Tibial nerve (tissue), 4 donors: ENCODE measurements at regions not wholly inside any gene's neighbourhood (a gene's known extent, or its start where the extent isn't known, plus 50 kb on each side); places are given as distances from the start of the nearest gene placed in this dataset.

Experiments
- DNase-seq, 2 donors: peaks; one replicate each; pipeline ENCODE4 v3.0.0-alpha.2; 2019; ENCODE audit warnings: low spot score in 2 of 2
- H3K27ac ChIP-seq, 4 donors: fragments of 200-600 bp; sonication (generic) in 3 of 4; one replicate each; pipeline ENCODE4 v1.5.1; 2017 to 2019; ENCODE audit warnings: mild to moderate bottlenecking in 1 of 4
- H3K27me3 ChIP-seq, 2 donors: fragments of 200-600 bp; sonication (generic) in 1 of 2; one replicate each; pipeline versions ENCODE4 v1.5.1 to v1.6.0; 2017 to 2019
- H3K36me3 ChIP-seq, 3 donors: fragments of 200-600 bp; sonication (generic); one replicate each; pipeline ENCODE4 v1.5.1; 2018 to 2019
- H3K4me1 ChIP-seq, 4 donors: fragments of 200-600 bp; sonication (generic) in 3 of 4; one replicate each; pipeline ENCODE4 v1.5.1; 2017 to 2019
- H3K4me3 ChIP-seq, 4 donors: fragments of 200-600 bp; sonication (generic) in 3 of 4; one replicate each; pipeline ENCODE4 v1.5.1; 2017 to 2019; ENCODE audit warnings: mild to moderate bottlenecking in 1 of 4, moderate library complexity in 1 of 4
- H3K9me3 ChIP-seq, 4 donors: fragments of 200-600 bp; sonication (generic) in 3 of 4; one replicate each; pipeline ENCODE4 v1.5.1; 2017 to 2019
- EP300 ChIP-seq, 2 donors: sonication (generic); formaldehyde crosslinking; IDR thresholded peaks; one replicate each; pipeline ENCODE4 v1.6.1; 2017; ENCODE audit warnings: antibody characterized with exemption in 2 of 2, mild to moderate bottlenecking in 1 of 2
- POLR2A ChIP-seq, 2 donors: fragments of 450-650 bp; IDR thresholded peaks; one replicate each; pipeline ENCODE4 v1.6.1; 2017; ENCODE audit warnings: antibody characterized with exemption in 2 of 2, mild to moderate bottlenecking in 2 of 2, moderate library complexity in 2 of 2
- WGBS, 2 donors: methylation state at CpG; one replicate each; pipeline ENCODE4 v1.1.5; 2018; 5-methylcytosine and 5-hydroxymethylcytosine counted together
- TF ChIP-seq, protein P1 (sequence below), 5 experiments: fragments of 200-600 bp in 3 of 5; fragments of 450-650 bp in 2 of 5; sonication (generic) in 3 of 5; IDR thresholded peaks; one replicate each; pipeline ENCODE4 v1.5.1; 2016 to 2019; ENCODE audit warnings: antibody characterized with exemption in 5 of 5, mild to moderate bottlenecking in 3 of 5, moderate library complexity in 2 of 5

DNA sequence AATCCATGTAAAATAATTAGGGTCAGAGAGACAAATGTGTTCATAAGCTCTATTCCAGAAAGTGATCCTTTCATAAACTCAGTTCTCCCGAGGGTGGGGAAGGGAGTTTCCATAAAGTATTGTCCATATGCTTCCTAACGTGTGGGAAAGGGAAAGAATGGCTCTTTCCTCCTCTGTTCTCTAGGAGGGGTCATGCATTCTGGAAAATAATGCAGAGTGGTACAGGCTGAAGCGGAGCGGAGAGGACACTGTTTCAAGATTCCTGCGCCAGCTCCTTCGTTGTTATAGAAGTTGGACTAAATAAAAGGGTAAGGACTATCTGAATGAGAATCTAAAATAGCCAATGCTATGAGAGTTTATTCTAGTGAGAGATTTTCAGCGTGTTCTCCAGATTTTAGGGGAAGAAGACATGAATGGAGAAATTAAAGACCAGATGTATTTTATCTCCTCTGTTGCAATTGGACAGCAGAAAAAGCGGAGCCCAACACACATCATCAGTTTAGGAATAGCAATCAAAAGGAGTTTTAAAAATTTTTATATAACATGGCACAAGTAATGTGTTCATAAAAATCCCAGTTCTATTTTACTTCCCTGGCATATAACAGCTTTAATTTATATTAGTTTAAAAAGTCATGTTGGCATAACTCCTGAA lies 166.9 kb upstream of the MPDZ start:
- peaks cover 0 to 51% (median 3%) of the 10 kb centered on the region in 4 donors for H3K4me1 ChIP-seq
- no peak for DNase-seq
- H3K36me3 ChIP-seq = no peaks in the 10 kb centered on the region
- no peak for TF ChIP-seq POLR2A (IDR thresholded peaks at IDR 0.05)
- no peak for TF ChIP-seq EP300 (IDR thresholded peaks at IDR 0.05)
- TF ChIP-seq, protein P1, sequence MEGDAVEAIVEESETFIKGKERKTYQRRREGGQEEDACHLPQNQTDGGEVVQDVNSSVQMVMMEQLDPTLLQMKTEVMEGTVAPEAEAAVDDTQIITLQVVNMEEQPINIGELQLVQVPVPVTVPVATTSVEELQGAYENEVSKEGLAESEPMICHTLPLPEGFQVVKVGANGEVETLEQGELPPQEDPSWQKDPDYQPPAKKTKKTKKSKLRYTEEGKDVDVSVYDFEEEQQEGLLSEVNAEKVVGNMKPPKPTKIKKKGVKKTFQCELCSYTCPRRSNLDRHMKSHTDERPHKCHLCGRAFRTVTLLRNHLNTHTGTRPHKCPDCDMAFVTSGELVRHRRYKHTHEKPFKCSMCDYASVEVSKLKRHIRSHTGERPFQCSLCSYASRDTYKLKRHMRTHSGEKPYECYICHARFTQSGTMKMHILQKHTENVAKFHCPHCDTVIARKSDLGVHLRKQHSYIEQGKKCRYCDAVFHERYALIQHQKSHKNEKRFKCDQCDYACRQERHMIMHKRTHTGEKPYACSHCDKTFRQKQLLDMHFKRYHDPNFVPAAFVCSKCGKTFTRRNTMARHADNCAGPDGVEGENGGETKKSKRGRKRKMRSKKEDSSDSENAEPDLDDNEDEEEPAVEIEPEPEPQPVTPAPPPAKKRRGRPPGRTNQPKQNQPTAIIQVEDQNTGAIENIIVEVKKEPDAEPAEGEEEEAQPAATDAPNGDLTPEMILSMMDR (IDR thresholded peaks at IDR 0.05) = no peak
- 75 to 85% methylated on average over 8 of the region's 8 CpGs for WGBS, 2 donors
- no peak overlapping the region for H3K4me3 ChIP-seq
- H3K9me3 ChIP-seq = no peaks in the 10 kb centered on the region
- H3K27ac ChIP-seq = peak overlapping the region in 2 of 4 donors; percentile 8 to 67
- H3K27me3 ChIP-seq = no peaks in the 10 kb centered on the region

DNA sequence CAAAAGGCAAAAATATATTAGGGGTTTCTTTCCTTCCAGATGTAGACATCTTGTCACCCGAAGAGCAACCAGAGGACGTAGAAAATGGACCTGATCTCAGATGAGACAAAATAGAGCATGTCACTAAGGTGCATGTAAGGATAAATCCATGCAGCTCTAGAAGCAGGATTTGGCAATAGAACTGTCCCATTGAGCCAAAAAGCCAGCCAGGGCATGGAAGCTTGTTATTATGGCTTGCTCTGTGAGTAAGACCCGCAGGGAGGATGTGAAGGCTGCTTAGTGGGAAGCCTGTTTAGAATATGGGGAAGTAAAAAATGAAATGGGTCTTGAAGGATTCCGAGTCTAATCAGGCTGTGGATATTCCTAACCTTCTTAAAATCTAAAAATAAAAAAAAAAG lies 165.6 kb upstream of the MPDZ start:
- no peaks in the 10 kb centered on the region for H3K27me3 ChIP-seq
- DNase-seq = no peak
- H3K9me3 ChIP-seq = no peaks in the 10 kb centered on the region
- 75 to 76% methylated on average over 4 of the region's 4 CpGs for WGBS, 2 donors
- H3K4me3 ChIP-seq = no peak overlapping the region
- H3K27ac ChIP-seq = peak overlapping the region in 3 of 4 donors; percentile 1 to 67 (median 45)
- peaks cover 0 to 42% (median 0%) of the 10 kb centered on the region in 4 donors for H3K4me1 ChIP-seq
- no peaks in the 10 kb centered on the region for H3K36me3 ChIP-seq
- TF ChIP-seq EP300 (IDR thresholded peaks at IDR 0.05) (no peak), POLR2A (IDR thresholded peaks at IDR 0.05) (no peak)
- TF ChIP-seq, protein P1 (IDR thresholded peaks at IDR 0.05) = no peak

- no peaks in the 10 kb centered on the region for H3K36me3 ChIP-seq
- H3K27ac ChIP-seq = peak overlapping the region in 2 of 4 donors; percentile 45 to 69
- no peak for DNase-seq
- peaks cover 0 to 42% (median 0%) of the 10 kb centered on the region in 4 donors for H3K4me1 ChIP-seq
- WGBS, 2 donors = 65 to 66% methylated on average over 10 of the region's 10 CpGs
- H3K4me3 ChIP-seq = peak overlapping the region in 2 of 4 donors; percentile 17 to 44
- no peaks in the 10 kb centered on the region for H3K9me3 ChIP-seq
- no peak for TF ChIP-seq POLR2A (IDR thresholded peaks at IDR 0.05)
- H3K27me3 ChIP-seq = no peaks in the 10 kb centered on the region
These were observed 165.0 kb upstream of the MPDZ start for GRCh38 chr9:13444245-13445102.

DNA sequence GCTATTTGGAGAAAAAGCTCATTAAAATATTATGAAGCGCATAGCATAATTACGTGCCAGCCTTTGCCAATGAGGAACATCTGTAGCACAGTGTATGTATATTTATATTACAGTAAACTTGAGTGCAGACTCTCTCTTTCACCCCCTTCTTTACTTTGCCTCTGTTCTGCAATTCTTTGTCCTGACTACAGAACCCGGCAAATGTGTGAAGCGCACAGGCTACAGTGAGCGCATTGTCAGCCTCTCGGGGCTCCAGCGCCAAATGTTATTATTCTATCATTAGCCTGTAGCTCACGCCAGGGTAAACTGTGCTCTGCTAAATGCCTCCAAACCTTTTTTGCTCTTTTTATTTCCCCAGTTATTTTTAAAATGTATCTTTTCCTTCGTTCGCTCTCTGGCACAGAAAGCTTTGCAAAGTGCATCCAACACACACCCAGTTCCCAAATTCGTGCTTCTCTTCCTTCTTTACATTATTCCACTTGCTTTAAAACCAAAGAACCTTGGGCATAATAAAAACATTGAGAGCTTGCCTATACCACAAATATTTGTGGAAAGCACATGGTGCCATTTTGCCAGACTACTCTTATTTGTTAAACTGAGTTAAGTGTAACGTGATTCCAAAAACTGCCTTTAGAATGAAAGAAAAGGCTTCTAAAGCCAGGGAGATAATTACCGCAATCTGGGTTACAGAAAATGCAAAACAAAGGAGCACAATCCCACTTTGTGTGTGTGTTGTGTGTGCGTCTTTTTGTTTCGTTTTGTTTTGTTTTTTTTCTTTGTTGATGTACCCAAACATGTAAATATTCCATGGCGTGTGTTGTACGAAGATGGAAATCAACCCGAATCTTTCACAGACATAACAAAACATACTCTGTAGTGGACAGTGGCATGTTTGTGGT lies 164.1 kb upstream of the MPDZ start:
- H3K36me3 ChIP-seq = no peaks in the 10 kb centered on the region

More for the DNA sequence above, 164.1 kb upstream of the MPDZ start:
- TF ChIP-seq POLR2A (IDR thresholded peaks at IDR 0.05) (no peak), EP300 (IDR thresholded peaks at IDR 0.05) (no peak)
- TF ChIP-seq, protein P1 (IDR thresholded peaks at IDR 0.05) = no peak
- Histone ChIP-seq H3K27ac (peak overlapping the region in 2 of 4 donors; percentile 45 to 69), H3K4me3 (peak overlapping the region in 3 of 4 donors; percentile 8 to 44 (median 17)), H3K27me3 (no peaks in the 10 kb centered on the region), H3K9me3 (no peaks in the 10 kb centered on the region), H3K4me1 (peaks cover 0 to 42% (median 0%) of the 10 kb centered on the region in 4 donors)
- 32 to 35% methylated on average over 18 of the region's 18 CpGs for WGBS, 2 donors
- no peak for DNase-seq
